Keratinocyte (primary cell): ENCODE measurements at regions not wholly inside any gene's neighbourhood (a gene's known extent, or its start where the extent isn't known, plus 50 kb on each side); places are given as distances from the start of the nearest gene placed in this dataset.

Source experiments
- DNase-seq: peaks from one replicate; pipeline ENCODE4 v3.0.0-alpha.2; 2011; ENCODE audit warnings: low read depth, missing footprints, low spot score
- FAIRE-seq: peaks from 2 replicates; lab custom pipeline; 2011; peaks lifted over from hg19 to GRCh38; lab: Jason Lieb, UNC
- H2AFZ ChIP-seq: 2 replicates; pipeline ENCODE4 v1.6.0; 2012; ENCODE audit warnings: low read length, control low read depth, inconsistent platforms; ENCODE audit not compliant: control insufficient read depth
- H3K27ac ChIP-seq: 2 replicates; pipeline ENCODE4 v1.5.1; 2011; ENCODE audit warnings: low read length; ENCODE audit not compliant: control insufficient read depth, insufficient read depth
- H3K27me3 ChIP-seq: 3 replicates; pipeline ENCODE4 v1.6.0; 2011; ENCODE audit warnings: low read length; ENCODE audit not compliant: control insufficient read depth, insufficient read depth; ENCODE audit errors: extremely low read depth
- H3K36me3 ChIP-seq, 2 experiments: 2 replicates in 1 of 2; 3 replicates in 1 of 2; pipeline ENCODE4 v1.5.1; 2011; ENCODE audit warnings: low read length in 2 of 2, mild to moderate bottlenecking in 1 of 2; ENCODE audit not compliant: control insufficient read depth in 2 of 2, insufficient read depth in 2 of 2; ENCODE audit errors: extremely low read depth in 1 of 2
- H3K4me1 ChIP-seq: 3 replicates; pipeline ENCODE4 v1.5.1; 2011; ENCODE audit warnings: low read length; ENCODE audit not compliant: control insufficient read depth, insufficient read depth; ENCODE audit errors: extremely low read depth
- H3K4me2 ChIP-seq: 3 replicates; pipeline ENCODE4 v1.6.0; 2011; ENCODE audit warnings: low read depth, low read length; ENCODE audit not compliant: control insufficient read depth, insufficient read depth; ENCODE audit errors: extremely low read depth
- H3K4me3 ChIP-seq, 3 experiments: fragments of 200-600 bp in 1 of 3; sonication (generic) in 1 of 3; 2 replicates in 2 of 3; 3 replicates in 1 of 3; pipeline ENCODE4 v1.5.1; 2011 to 2016; ENCODE audit warnings: low read length in 3 of 3, mild to moderate bottlenecking in 3 of 3, control low read depth in 2 of 3, inconsistent platforms in 1 of 3, low read depth in 1 of 3, mixed read lengths in 1 of 3, mixed run types in 1 of 3, moderate library complexity in 1 of 3; ENCODE audit not compliant: control insufficient read depth in 2 of 3, insufficient read depth in 2 of 3; ENCODE audit errors: extremely low read depth in 1 of 3
- H3K79me2 ChIP-seq: 2 replicates; pipeline ENCODE4 v1.6.0; 2012; ENCODE audit warnings: low read length; ENCODE audit not compliant: control insufficient read depth, insufficient read depth
- H3K9ac ChIP-seq: 3 replicates; pipeline ENCODE4 v1.6.0; 2011; ENCODE audit warnings: low read length; ENCODE audit not compliant: control insufficient read depth, insufficient read depth; ENCODE audit errors: extremely low read depth
- H3K9me1 ChIP-seq: 3 replicates; pipeline ENCODE4 v1.6.0; 2011; ENCODE audit warnings: low read length; ENCODE audit not compliant: control insufficient read depth, insufficient read depth; ENCODE audit errors: extremely low read depth
- H3K9me3 ChIP-seq: 2 replicates; pipeline ENCODE4 v1.5.1; 2012; ENCODE audit warnings: low read depth, low read length; ENCODE audit not compliant: control insufficient read depth
- H4K20me1 ChIP-seq: 3 replicates; pipeline ENCODE4 v1.6.0; 2011; ENCODE audit warnings: low read length; ENCODE audit not compliant: control insufficient read depth, insufficient read depth; ENCODE audit errors: extremely low read depth
- CTCF ChIP-seq, 3 experiments: IDR thresholded peaks in 1 of 3; conservative IDR thresholded peaks in 1 of 3; optimal IDR thresholded peaks in 1 of 3; 2 replicates in 2 of 3; 3 replicates in 1 of 3; pipeline versions ENCODE3 to v1.5.1; 2011; ENCODE audit warnings: low read length in 3 of 3, mild to moderate bottlenecking in 3 of 3, moderate library complexity in 2 of 3, control low read depth in 1 of 3, inconsistent platforms in 1 of 3; ENCODE audit not compliant: insufficient read depth in 2 of 3; ENCODE audit errors: extremely low read depth in 1 of 3
- EZH2 ChIP-seq: IDR thresholded peaks from one replicate; pipeline ENCODE4 v1.6.1; 2012; ENCODE audit warnings: inconsistent platforms, mild to moderate bottlenecking, low read length, moderate library complexity
- dilution Hi-C: fragments of 300-500 bp; cut with MboI; formaldehyde crosslinking; loops from one replicate; pipeline ENCODE4 v1.7.0; 2020; ENCODE audit warnings: low sequenced_read_pairs; ENCODE audit not compliant: extremely low pct_ligation_motif_present

DNA sequence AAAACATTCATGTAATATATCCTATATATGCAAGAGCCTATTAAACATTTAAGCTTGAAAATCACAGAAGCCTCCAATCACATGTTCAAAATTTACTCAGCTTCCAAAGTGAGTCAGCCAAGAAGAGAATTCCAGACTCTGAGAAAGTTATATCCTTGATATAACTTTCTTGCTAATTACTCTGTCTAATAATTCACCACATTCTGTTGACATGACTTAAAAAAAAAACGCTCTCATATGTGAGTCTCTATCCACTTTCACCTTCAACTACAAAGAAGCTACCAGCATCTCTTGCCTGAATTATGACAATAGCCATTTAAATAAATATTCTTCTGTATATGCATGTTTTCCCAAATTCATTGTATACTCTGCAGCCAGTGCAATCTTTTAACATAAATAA lies 1116.3 kb upstream of the CADM2 start:
- TF ChIP-seq CTCF (optimal IDR thresholded peaks at IDR 0.05 in 1 of 3, IDR thresholded peaks at IDR 0.05 in 1 of 3, conservative IDR thresholded peaks at IDR 0.05 in 1 of 3; ENCODE audit: extremely low read depth in 1 of 3, insufficient read depth in 2 of 3, low read length in 3 of 3), result no peak
- DNase-seq, result no peak
- no peak overlapping the region for H3K4me3 ChIP-seq
- H3K27ac ChIP-seq, result no peak overlapping the region
- no peak for FAIRE-seq
- no peaks in the 10 kb centered on the region for H3K27me3 ChIP-seq
- no peak overlapping the region for H3K9ac ChIP-seq
- H3K9me3 ChIP-seq, result no peaks in the 10 kb centered on the region
- no peaks in the 10 kb centered on the region for H3K9me1 ChIP-seq
- H3K36me3 ChIP-seq, result no peaks in the 10 kb centered on the region
- no peak overlapping the region for H3K4me2 ChIP-seq
- H3K79me2 ChIP-seq, result no peaks in the 10 kb centered on the region
- H4K20me1 ChIP-seq, result no peaks in the 10 kb centered on the region
- no peak overlapping the region for H2AFZ ChIP-seq
- dilution Hi-C loops, result no loop called here
- H3K4me1 ChIP-seq, result no peaks in the 10 kb centered on the region

DNA sequence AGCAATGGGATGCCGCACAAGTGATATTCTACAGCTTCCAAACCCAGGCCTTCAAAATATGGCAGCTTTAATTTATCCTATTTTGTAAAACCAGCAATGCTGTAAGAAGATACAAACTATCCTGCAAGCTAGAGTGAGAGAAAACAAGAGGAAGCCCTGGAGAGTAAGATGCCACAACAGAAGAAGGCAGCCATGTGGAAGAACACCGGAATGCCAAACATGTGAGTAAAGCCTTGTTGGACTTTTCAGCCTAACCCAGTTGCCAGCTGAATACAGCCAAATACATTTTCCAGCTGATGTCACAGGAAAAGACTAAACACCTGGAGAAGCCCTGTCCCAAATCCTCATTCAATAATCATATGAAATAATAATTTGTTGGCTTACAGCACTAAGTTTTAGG lies 1115.1 kb upstream of the CADM2 start:
- FAIRE-seq (no peak), DNase-seq (no peak)
- no peak for TF ChIP-seq EZH2
- no peak for TF ChIP-seq CTCF (optimal IDR thresholded peaks at IDR 0.05 in 1 of 3, IDR thresholded peaks at IDR 0.05 in 1 of 3, conservative IDR thresholded peaks at IDR 0.05 in 1 of 3; ENCODE audit: extremely low read depth in 1 of 3, insufficient read depth in 2 of 3, low read length in 3 of 3)
- Histone ChIP-seq H3K9me3 (no peaks in the 10 kb centered on the region), H3K4me1 (no peaks in the 10 kb centered on the region), H3K9ac (no peak overlapping the region), H3K27ac (no peak overlapping the region), H2AFZ (no peak overlapping the region), H4K20me1 (no peaks in the 10 kb centered on the region), H3K4me2 (no peak overlapping the region), H3K27me3 (no peaks in the 10 kb centered on the region), H3K36me3 (no peaks in the 10 kb centered on the region), H3K4me3 (no peak overlapping the region), H3K9me1 (no peaks in the 10 kb centered on the region), H3K79me2 (no peaks in the 10 kb centered on the region)
- dilution Hi-C loops, result no loop called here
